GM19324 (cell line): ENCODE measurements at regions not wholly inside any gene's neighbourhood (a gene's known extent, or its start where the extent isn't known, plus 50 kb on each side); places are given as distances from the start of the nearest gene placed in this dataset.
A peak's percentile ranks its signal among the peaks of the same experiment; 100 is the strongest.
"Not testable (repeated sequence)": the region's sequence is repeated elsewhere in the genome, so short reads cannot be mapped to it uniquely, and the experiment has no call there.

ENCODE experiments used
- ATAC-seq: cut with Tn5 transposase; IDR thresholded peaks from one replicate; pipeline ENCODE4 v1.9.1; 2021; ENCODE audit warnings: mild to moderate bottlenecking, moderate library complexity; ENCODE audit not compliant: unreplicated experiment, low FRiP score

- ATAC-seq: no peak
Observed at GRCh38 chr10:8128511-8128910, 74.0 kb downstream of the GATA3 start.

- no peak for ATAC-seq
Observed at GRCh38 chr10:8129438-8129837, 75.0 kb downstream of the GATA3 start.

- ATAC-seq: no peak
Observed at GRCh38 chr10:8130973-8131911, 76.8 kb downstream of the GATA3 start.

- peak; percentile 65 for ATAC-seq
Observed at GRCh38 chr10:8133146-8133545, 78.7 kb downstream of the GATA3 start.

GRCh38 chr10:8136736-8137135 lies 82.2 kb downstream of the GATA3 start:
- no peak for ATAC-seq

GRCh38 chr10:8137272-8137681 lies 82.8 kb downstream of the GATA3 start:
- no peak for ATAC-seq

GRCh38 chr10:8137726-8138125 lies 83.2 kb downstream of the GATA3 start:
- ATAC-seq: no peak

GRCh38 chr10:8138471-8138870 lies 84.0 kb downstream of the GATA3 start:
- no peak for ATAC-seq

GRCh38 chr10:8144496-8144895 lies 90.0 kb downstream of the GATA3 start:
- no peak for ATAC-seq

GRCh38 chr10:8146650-8147049 lies 92.2 kb downstream of the GATA3 start:
- ATAC-seq: no peak

- no peak for ATAC-seq
Observed at GRCh38 chr10:8149991-8150390, 95.5 kb downstream of the GATA3 start.

GRCh38 chr10:8150401-8150905 lies 96.0 kb downstream of the GATA3 start:
- ATAC-seq: no peak

GRCh38 chr10:8151086-8151485 lies 96.6 kb downstream of the GATA3 start:
- ATAC-seq: no peak

GRCh38 chr10:8156918-8157317 lies 102.4 kb downstream of the GATA3 start:
- ATAC-seq: no peak

GRCh38 chr10:8158193-8159071 lies 103.9 kb downstream of the GATA3 start:
- ATAC-seq: no peak

GRCh38 chr10:8159341-8160165 lies 105.1 kb downstream of the GATA3 start:
- ATAC-seq: no peak

- ATAC-seq: no peak
Observed at GRCh38 chr10:8163824-8164223, 109.3 kb downstream of the GATA3 start.

- ATAC-seq: not testable (repeated sequence)
Observed at GRCh38 chr10:8164640-8165039, 110.2 kb downstream of the GATA3 start.

GRCh38 chr10:8168836-8169235 lies 114.3 kb downstream of the GATA3 start:
- ATAC-seq: no peak

GRCh38 chr10:8171008-8171407 lies 116.5 kb downstream of the GATA3 start:
- ATAC-seq: no peak
